Endothelial cell of umbilical vein (primary cell): ENCODE measurements at regions not wholly inside any gene's neighbourhood (a gene's known extent, or its start where the extent isn't known, plus 50 kb on each side); places are given as distances from the start of the nearest gene placed in this dataset.

Experiments used
- BruUV-seq: library from RNA; stranded (reverse); fragments of 400-500 nt; replicated peaks from 2 replicates; lab custom pipeline; 2021; lab: Mats Ljungman, UMichigan
- CTCF ChIA-PET: fragments of 300-600, 350-600 bp; sonication (Branson Sonifier 250); formaldehyde crosslinking; loops from one replicate; lab custom pipeline; 2021; ENCODE audit warnings: antibody characterized with exemption, inconsistent platforms; lab: Charles Lee
- POLR2A ChIA-PET: fragments of 300-600, 350-600 bp; sonication (Branson Sonifier 250); formaldehyde crosslinking; loops from one replicate; lab custom pipeline; 2021; ENCODE audit warnings: antibody characterized with exemption, inconsistent platforms; lab: Charles Lee
- DNase-seq: peaks from one replicate; pipeline ENCODE4 v3.0.0-alpha.2; 2011; ENCODE audit warnings: low read depth, low spot score
- FAIRE-seq: peaks from 2 replicates; lab custom pipeline; 2011; peaks lifted over from hg19 to GRCh38; lab: Jason Lieb, UNC
- H2AFZ ChIP-seq: 2 replicates; pipeline ENCODE4 v1.6.0; 2012; ENCODE audit warnings: low read depth, low read length, control low read depth, inconsistent platforms
- H3K27ac ChIP-seq: 2 replicates; pipeline ENCODE4 v1.5.1; 2011; ENCODE audit warnings: low read depth, mild to moderate bottlenecking, control low read depth, low read length, moderate library complexity; ENCODE audit not compliant: insufficient read depth
- H3K27me3 ChIP-seq, 2 experiments: 2 replicates each; pipeline versions ENCODE4 v1.6.0 to v1.6.1; 2011; ENCODE audit warnings: low read length in 2 of 2, mixed read lengths in 1 of 2; ENCODE audit not compliant: control insufficient read depth in 2 of 2, insufficient read depth in 2 of 2
- H3K36me3 ChIP-seq, 2 experiments: 2 replicates in 1 of 2; 3 replicates in 1 of 2; pipeline ENCODE4 v1.5.1; 2011; ENCODE audit warnings: low read length in 2 of 2, mild to moderate bottlenecking in 1 of 2, moderate library complexity in 1 of 2; ENCODE audit not compliant: control insufficient read depth in 2 of 2, insufficient read depth in 2 of 2; ENCODE audit errors: extremely low read depth in 1 of 2
- H3K4me1 ChIP-seq: 3 replicates; pipeline ENCODE4 v1.5.1; 2011; ENCODE audit warnings: mild to moderate bottlenecking, low read length; ENCODE audit not compliant: control insufficient read depth, insufficient read depth; ENCODE audit errors: extremely low read depth
- H3K4me2 ChIP-seq: 2 replicates; pipeline ENCODE4 v1.6.1; 2011; ENCODE audit warnings: low read length, control low read depth, mixed read lengths; ENCODE audit not compliant: insufficient read depth
- H3K4me3 ChIP-seq, 3 experiments: fragments of 200-600 bp in 1 of 3; sonication (generic), shearing (Covaris generic) in 1 of 3; replicated peaks in 1 of 3; 2 replicates each; pipeline ENCODE4 v1.5.1; 2011 to 2016; ENCODE audit warnings: control low read depth in 3 of 3, low read length in 3 of 3, mild to moderate bottlenecking in 2 of 3, inconsistent platforms in 1 of 3, low read depth in 1 of 3, moderate library complexity in 1 of 3; ENCODE audit not compliant: insufficient read depth in 1 of 3
- H3K79me2 ChIP-seq: 2 replicates; pipeline ENCODE4 v1.6.0; 2012; ENCODE audit warnings: low read length, inconsistent platforms; ENCODE audit not compliant: control insufficient read depth, insufficient read depth
- H3K9ac ChIP-seq: replicated peaks from 2 replicates; pipeline ENCODE3; 2011; ENCODE audit warnings: low read length, control low read depth; ENCODE audit not compliant: insufficient read depth; ENCODE audit errors: extremely low read depth
- H3K9me1 ChIP-seq: replicated peaks from 3 replicates; pipeline ENCODE4 v1.6.0; 2011; ENCODE audit warnings: mild to moderate bottlenecking, low read length; ENCODE audit not compliant: control insufficient read depth, insufficient read depth; ENCODE audit errors: extremely low read depth
- H3K9me3 ChIP-seq: replicated peaks from 2 replicates; pipeline ENCODE4 v1.5.1; 2012; ENCODE audit warnings: low read length, inconsistent platforms; ENCODE audit not compliant: control insufficient read depth, insufficient read depth
- H4K20me1 ChIP-seq: replicated peaks from 2 replicates; pipeline ENCODE3; 2011; ENCODE audit warnings: mild to moderate bottlenecking, low read length; ENCODE audit not compliant: control insufficient read depth, insufficient read depth; ENCODE audit errors: extremely low read depth
- EZH2 ChIP-seq: IDR thresholded peaks from 2 replicates; pipeline ENCODE4 v1.6.1; 2012; ENCODE audit warnings: borderline replicate concordance, low read depth, mild to moderate bottlenecking, moderate library complexity, low read length, inconsistent platforms; ENCODE audit not compliant: severe bottlenecking
- FOS ChIP-seq: IDR thresholded peaks from 2 replicates; pipeline ENCODE4 v1.6.1; 2011; ENCODE audit warnings: mild to moderate bottlenecking, low read length, moderate library complexity, borderline replicate concordance; ENCODE audit not compliant: insufficient read depth
- GATA2 ChIP-seq: IDR thresholded peaks from 2 replicates; pipeline ENCODE4 v1.7.0; 2011; ENCODE audit warnings: low read depth, mild to moderate bottlenecking, moderate library complexity, mixed read lengths, low read length; ENCODE audit not compliant: insufficient read length, insufficient read depth
- JUN ChIP-seq: IDR thresholded peaks from 2 replicates; pipeline ENCODE4 v1.6.1; 2011; ENCODE audit warnings: borderline replicate concordance, low read depth; ENCODE audit not compliant: insufficient read length, insufficient read depth
- MYC ChIP-seq: IDR thresholded peaks from one replicate; pipeline ENCODE4 v1.6.1; 2011; ENCODE audit warnings: mild to moderate bottlenecking, low read depth, low read length
- POLR2A ChIP-seq: IDR thresholded peaks from 2 replicates; pipeline ENCODE4 v1.6.1; 2012; ENCODE audit warnings: low read depth, mild to moderate bottlenecking, control low read depth, low read length
- POLR2AphosphoS5 ChIP-seq: IDR thresholded peaks from 2 replicates; pipeline ENCODE4 v1.6.1; 2012; ENCODE audit warnings: low read depth, mild to moderate bottlenecking, control low read depth, low read length, moderate library complexity; ENCODE audit not compliant: insufficient read depth
- dilution Hi-C: fragments of 300-500 bp; cut with MboI; formaldehyde crosslinking; loops from one replicate; pipeline ENCODE4 v1.15.0; 2019; ENCODE audit warnings: low sequenced_read_pairs; ENCODE audit not compliant: extremely low pct_ligation_motif_present
- intact Hi-C: fragments of 100-400 bp; cut with micrococcal nuclease; formaldehyde crosslinking; loops from one replicate; pipeline ENCODE4 v1.10.0; 2022
- TF ChIP-seq, protein P1 (sequence below): IDR thresholded peaks from 2 replicates; pipeline ENCODE4 v1.6.1; 2011; ENCODE audit not compliant: insufficient read depth, insufficient read length
- TF ChIP-seq, protein P2 (sequence below), 2 donors: IDR thresholded peaks; 1 replicate in 1 of 2; 2 replicates in 1 of 2; pipeline ENCODE4 v1.5.1; 2011; ENCODE audit warnings: low read length in 2 of 2, mild to moderate bottlenecking in 2 of 2, moderate library complexity in 2 of 2, control low read depth in 1 of 2, inconsistent platforms in 1 of 2, low read depth in 1 of 2; ENCODE audit not compliant: insufficient read depth in 1 of 2; ENCODE audit errors: extremely low read depth in 1 of 2

DNA sequence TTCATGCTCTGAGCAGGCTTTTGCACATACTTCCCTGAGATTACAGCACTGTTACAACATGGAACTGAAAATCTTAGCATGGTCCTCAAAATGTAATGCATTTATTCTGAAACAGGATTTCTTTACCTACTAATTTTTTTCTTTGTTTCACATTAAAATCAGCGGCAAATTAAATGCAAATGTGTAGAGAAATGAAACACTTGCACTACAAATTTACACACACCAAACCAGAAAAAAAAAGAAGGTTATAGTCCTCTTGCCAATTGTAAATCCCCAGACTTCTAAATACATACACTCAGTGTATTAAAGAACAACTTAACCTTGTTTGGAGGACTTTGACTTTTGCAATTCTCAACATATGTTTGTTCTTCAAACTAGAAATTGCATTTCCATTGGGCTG lies 210.9 kb upstream of the TBX18 start:
- no peaks in the 10 kb centered on the region for H3K36me3 ChIP-seq

DNA sequence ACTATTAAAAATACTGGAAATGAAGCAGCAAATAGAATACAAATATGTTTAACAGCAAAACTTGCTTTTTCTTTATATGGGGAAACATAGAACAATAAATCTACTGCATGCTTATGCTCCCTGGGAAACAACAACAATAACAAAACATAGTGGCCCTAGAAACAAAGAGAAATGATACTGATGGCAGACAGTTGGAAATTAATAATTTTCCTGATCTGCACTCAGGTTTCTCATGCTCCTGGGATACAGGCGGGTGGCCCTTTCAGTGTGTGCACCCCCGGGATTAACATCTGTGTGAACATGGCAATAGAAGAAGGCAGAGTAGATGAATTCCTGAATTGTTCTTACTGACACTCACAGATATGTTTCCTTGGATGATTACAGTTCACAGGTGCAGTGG lies 209.2 kb upstream of the TBX18 start:
- FAIRE-seq, result no peak
- no peak for DNase-seq
- no peak overlapping the region for H3K27ac ChIP-seq
- H3K4me2 ChIP-seq, result no peak overlapping the region
- no peak overlapping the region for H3K4me3 ChIP-seq
- no peak overlapping the region for H3K9ac ChIP-seq
- H3K4me1 ChIP-seq, result peaks cover 11% of the 10 kb centered on the region
- no TSS peak for BruUV-seq
- CTCF ChIA-PET, result interaction anchor here (0.9 kb wide), 1 partner anchor 552 kb away, joined by 3 read pairs; no protein-coding TSS in a partner anchor
- no peaks in the 10 kb centered on the region for H3K9me3 ChIP-seq
- intact Hi-C loops (no loop called here), dilution Hi-C loops (no loop called here)
- no peaks in the 10 kb centered on the region for H3K27me3 ChIP-seq
- H4K20me1 ChIP-seq, result no peaks in the 10 kb centered on the region
- POLR2A ChIA-PET, result no interaction called here
- TF ChIP-seq MYC (no peak), GATA2 (no peak), POLR2A (no peak), FOS (no peak), EZH2 (no peak), JUN (no peak), POLR2AphosphoS5 (no peak)
- TF ChIP-seq, protein P1, sequence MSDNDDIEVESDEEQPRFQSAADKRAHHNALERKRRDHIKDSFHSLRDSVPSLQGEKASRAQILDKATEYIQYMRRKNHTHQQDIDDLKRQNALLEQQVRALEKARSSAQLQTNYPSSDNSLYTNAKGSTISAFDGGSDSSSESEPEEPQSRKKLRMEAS, result no peak
- TF ChIP-seq, protein P2, sequence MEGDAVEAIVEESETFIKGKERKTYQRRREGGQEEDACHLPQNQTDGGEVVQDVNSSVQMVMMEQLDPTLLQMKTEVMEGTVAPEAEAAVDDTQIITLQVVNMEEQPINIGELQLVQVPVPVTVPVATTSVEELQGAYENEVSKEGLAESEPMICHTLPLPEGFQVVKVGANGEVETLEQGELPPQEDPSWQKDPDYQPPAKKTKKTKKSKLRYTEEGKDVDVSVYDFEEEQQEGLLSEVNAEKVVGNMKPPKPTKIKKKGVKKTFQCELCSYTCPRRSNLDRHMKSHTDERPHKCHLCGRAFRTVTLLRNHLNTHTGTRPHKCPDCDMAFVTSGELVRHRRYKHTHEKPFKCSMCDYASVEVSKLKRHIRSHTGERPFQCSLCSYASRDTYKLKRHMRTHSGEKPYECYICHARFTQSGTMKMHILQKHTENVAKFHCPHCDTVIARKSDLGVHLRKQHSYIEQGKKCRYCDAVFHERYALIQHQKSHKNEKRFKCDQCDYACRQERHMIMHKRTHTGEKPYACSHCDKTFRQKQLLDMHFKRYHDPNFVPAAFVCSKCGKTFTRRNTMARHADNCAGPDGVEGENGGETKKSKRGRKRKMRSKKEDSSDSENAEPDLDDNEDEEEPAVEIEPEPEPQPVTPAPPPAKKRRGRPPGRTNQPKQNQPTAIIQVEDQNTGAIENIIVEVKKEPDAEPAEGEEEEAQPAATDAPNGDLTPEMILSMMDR (IDR thresholded peaks at IDR 0.05; ENCODE audit: extremely low read depth in 1 of 2, insufficient read depth in 1 of 2, low read depth in 1 of 2, low read length in 2 of 2), result no peak
- no peak overlapping the region for H2AFZ ChIP-seq
- H3K36me3 ChIP-seq, result no peaks in the 10 kb centered on the region
- no peaks in the 10 kb centered on the region for H3K9me1 ChIP-seq
- H3K79me2 ChIP-seq, result no peaks in the 10 kb centered on the region

More for the DNA sequence above, 210.9 kb upstream of the TBX18 start:
- H3K4me3 ChIP-seq, result no peak overlapping the region
- H3K79me2 ChIP-seq, result no peaks in the 10 kb centered on the region
- no peaks in the 10 kb centered on the region for H4K20me1 ChIP-seq
- intact Hi-C loops (loop anchor here (5.0 kb wide), 1 partner anchor 358 kb away; no protein-coding TSS in a partner anchor), dilution Hi-C loops (no loop called here)
- no peaks in the 10 kb centered on the region for H3K27me3 ChIP-seq
- no peak overlapping the region for H3K9ac ChIP-seq
- TF ChIP-seq GATA2 (no peak), POLR2A (no peak), MYC (no peak)
- TF ChIP-seq, protein P1, result no peak
- CTCF ChIA-PET, result interaction anchor here (0.6 kb wide), 1 partner anchor 558 kb away, joined by 3 read pairs; no protein-coding TSS in a partner anchor
- no peak for FAIRE-seq
- H2AFZ ChIP-seq, result no peak overlapping the region
- no peaks in the 10 kb centered on the region for H3K9me1 ChIP-seq
- BruUV-seq, result no TSS peak
- no peaks in the 10 kb centered on the region for H3K9me3 ChIP-seq
- POLR2A ChIA-PET, result no interaction called here
- DNase-seq, result no peak
- no peak overlapping the region for H3K27ac ChIP-seq
- H3K4me1 ChIP-seq, result peaks cover 23% of the 10 kb centered on the region
- H3K4me2 ChIP-seq, result no peak overlapping the region
